Ovary (tissue), 7 donors: ENCODE measurements at regions not wholly inside any gene's neighbourhood (a gene's known extent, or its start where the extent isn't known, plus 50 kb on each side); places are given as distances from the start of the nearest gene placed in this dataset.
"Not testable (repeated sequence)": the region's sequence is repeated elsewhere in the genome, so short reads cannot be mapped to it uniquely, and the experiment has no call there.

Experiments used
- DNase-seq, 5 donors: peaks; one replicate each; pipeline ENCODE4 v3.0.0-alpha.2; 2019 to 2020
- H3K27ac ChIP-seq, 2 donors: fragments of 200-600 bp; one replicate each; pipeline versions ENCODE4 v1.5.1 to v1.8.0; 2019 to 2022
- H3K27me3 ChIP-seq: fragments of 200-600 bp; one replicate; pipeline ENCODE4 v1.8.0; 2022
- H3K36me3 ChIP-seq: fragments of 200-600 bp; sonication (generic); one replicate; pipeline ENCODE4 v1.5.1; 2019
- H3K4me1 ChIP-seq: one replicate; pipeline ENCODE4 v1.8.1; 2013; ENCODE audit warnings: mild to moderate bottlenecking, moderate library complexity; ENCODE audit not compliant: insufficient read depth
- H3K4me3 ChIP-seq: fragments of 200-600 bp; sonication (generic); one replicate; pipeline ENCODE4 v1.5.1; 2017
- H3K9me3 ChIP-seq, 2 donors: fragments of 200-600 bp in 1 of 2; sonication (generic) in 1 of 2; one replicate each; pipeline versions ENCODE4 v1.5.1 to v1.8.1; 2013 to 2019; ENCODE audit warnings: mild to moderate bottlenecking in 1 of 2, moderate library complexity in 1 of 2
- EP300 ChIP-seq: sonication (generic); formaldehyde crosslinking; IDR thresholded peaks from one replicate; pipeline ENCODE4 v1.6.1; 2017; ENCODE audit warnings: antibody characterized with exemption
- POLR2A ChIP-seq: fragments of 450-650 bp; IDR thresholded peaks from one replicate; pipeline ENCODE4 v1.6.1; 2017; ENCODE audit warnings: antibody characterized with exemption, mild to moderate bottlenecking, moderate library complexity
- WGBS, 3 donors: extraction: QIAGEN DNeasy Blood & Tissue Kit in 1 of 3; methylation state at CpG; one replicate each; pipeline versions ENCODE4 v1.1.5 to v1.1.7; 2013 to 2017; 5-methylcytosine and 5-hydroxymethylcytosine counted together
- intact Hi-C, 4 donors: fragments of 100-400 bp; cut with DNase I; formaldehyde crosslinking; loops; one replicate each; pipeline versions ENCODE4 v1.11.0 to v1.15.1; 2022 to 2023
- TF ChIP-seq, protein P1 (sequence below), 3 donors: fragments of 450-650 bp in 2 of 3; fragments of 200-600 bp in 1 of 3; IDR thresholded peaks; one replicate each; pipeline versions ENCODE4 v1.5.1 to v1.8.0; 2016 to 2022; ENCODE audit warnings: antibody characterized with exemption in 3 of 3, mild to moderate bottlenecking in 1 of 3
- donor health status: DM: no; HTN: no; CAD: no; lungs with moderate emphysema.
- donor health status: DM: no; HTN: no; CAD: no.
- donor health status: Bipolar disorder and iron deficiency.
- donor health status: DM: no; HTN: no; CAD: no.
- donor health status: DM: yes; HTN: yes; CAD: no.

DNA sequence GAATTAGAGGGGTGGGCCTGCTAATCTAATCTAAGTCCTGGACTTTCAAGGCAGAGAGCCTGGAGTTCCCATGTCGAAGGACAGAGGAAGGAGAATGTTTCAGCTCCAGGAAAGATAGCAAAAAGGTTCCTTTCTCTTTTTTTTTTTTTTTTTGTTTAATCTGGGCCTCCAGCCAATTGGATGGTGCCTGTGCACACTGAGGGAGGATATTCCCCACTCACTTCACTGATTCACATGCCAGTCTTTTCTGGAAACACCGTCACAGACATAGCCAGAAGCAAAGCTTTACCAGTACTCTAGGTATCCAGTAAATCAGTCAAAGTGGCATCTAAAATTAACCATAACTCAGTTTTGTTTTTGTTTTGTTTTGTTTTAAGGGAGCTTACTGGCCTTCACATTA is 721.1 kb downstream of the TENT5A start:
- 1 to 7% (median 3%) methylated on average over 2 of the region's 2 CpGs for WGBS, 3 donors

DNA sequence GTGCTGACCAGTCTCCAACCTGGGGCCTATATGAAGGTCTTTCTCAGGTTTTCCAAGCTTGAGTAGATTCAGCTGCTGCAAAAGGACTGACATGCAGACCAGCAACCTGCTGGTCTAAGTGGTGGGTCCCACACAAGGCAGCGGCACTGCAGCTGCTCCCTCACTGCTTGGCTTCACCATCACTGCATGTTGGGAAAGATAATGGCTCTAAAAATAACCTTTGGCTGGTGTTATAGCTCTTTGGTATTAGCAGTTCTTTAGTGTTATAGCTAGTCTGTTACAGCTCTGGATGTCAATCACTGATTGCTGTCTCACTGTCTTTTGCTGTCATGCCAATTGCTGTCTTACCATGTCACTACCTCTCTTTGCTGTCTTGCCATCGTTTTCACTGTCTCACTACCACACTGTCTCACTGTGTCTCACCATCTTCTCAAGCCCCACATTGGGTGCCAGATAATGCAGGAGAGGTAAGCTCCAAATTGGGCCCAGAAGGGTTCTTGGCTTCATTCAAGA is 726.4 kb downstream of the TENT5A start:
- intact Hi-C loops: no loop called here
- no peaks in the 10 kb centered on the region for H3K36me3 ChIP-seq
- 65 to 87% (median 86%) methylated on average over 2 of the region's 2 CpGs for WGBS, 3 donors
- no peak overlapping the region for H3K27ac ChIP-seq
- H3K27me3 ChIP-seq: no peaks in the 10 kb centered on the region
- H3K9me3 ChIP-seq: peaks cover 0 to 6% of the 10 kb centered on the region in 2 donors
- no peak for DNase-seq
- TF ChIP-seq, protein P1, sequence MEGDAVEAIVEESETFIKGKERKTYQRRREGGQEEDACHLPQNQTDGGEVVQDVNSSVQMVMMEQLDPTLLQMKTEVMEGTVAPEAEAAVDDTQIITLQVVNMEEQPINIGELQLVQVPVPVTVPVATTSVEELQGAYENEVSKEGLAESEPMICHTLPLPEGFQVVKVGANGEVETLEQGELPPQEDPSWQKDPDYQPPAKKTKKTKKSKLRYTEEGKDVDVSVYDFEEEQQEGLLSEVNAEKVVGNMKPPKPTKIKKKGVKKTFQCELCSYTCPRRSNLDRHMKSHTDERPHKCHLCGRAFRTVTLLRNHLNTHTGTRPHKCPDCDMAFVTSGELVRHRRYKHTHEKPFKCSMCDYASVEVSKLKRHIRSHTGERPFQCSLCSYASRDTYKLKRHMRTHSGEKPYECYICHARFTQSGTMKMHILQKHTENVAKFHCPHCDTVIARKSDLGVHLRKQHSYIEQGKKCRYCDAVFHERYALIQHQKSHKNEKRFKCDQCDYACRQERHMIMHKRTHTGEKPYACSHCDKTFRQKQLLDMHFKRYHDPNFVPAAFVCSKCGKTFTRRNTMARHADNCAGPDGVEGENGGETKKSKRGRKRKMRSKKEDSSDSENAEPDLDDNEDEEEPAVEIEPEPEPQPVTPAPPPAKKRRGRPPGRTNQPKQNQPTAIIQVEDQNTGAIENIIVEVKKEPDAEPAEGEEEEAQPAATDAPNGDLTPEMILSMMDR (IDR thresholded peaks at IDR 0.05): no peak
- TF ChIP-seq EP300: no peak
- no peak for TF ChIP-seq POLR2A
- no peak overlapping the region for H3K4me3 ChIP-seq
- peaks cover under 1% of the 10 kb centered on the region for H3K4me1 ChIP-seq

More for the DNA sequence above, 721.1 kb downstream of the TENT5A start:
- intact Hi-C loops: no loop called here
- no peak for DNase-seq
- no peaks in the 10 kb centered on the region for H3K36me3 ChIP-seq
- H3K4me1 ChIP-seq: peaks cover 5% of the 10 kb centered on the region
- no peaks in the 10 kb centered on the region for H3K9me3 ChIP-seq
- no peak overlapping the region for H3K27ac ChIP-seq
- no peaks in the 10 kb centered on the region for H3K27me3 ChIP-seq
- H3K4me3 ChIP-seq: no peak overlapping the region
- TF ChIP-seq EP300 (no peak), POLR2A (no peak)
- TF ChIP-seq, protein P1 (IDR thresholded peaks at IDR 0.05): no peak

DNA sequence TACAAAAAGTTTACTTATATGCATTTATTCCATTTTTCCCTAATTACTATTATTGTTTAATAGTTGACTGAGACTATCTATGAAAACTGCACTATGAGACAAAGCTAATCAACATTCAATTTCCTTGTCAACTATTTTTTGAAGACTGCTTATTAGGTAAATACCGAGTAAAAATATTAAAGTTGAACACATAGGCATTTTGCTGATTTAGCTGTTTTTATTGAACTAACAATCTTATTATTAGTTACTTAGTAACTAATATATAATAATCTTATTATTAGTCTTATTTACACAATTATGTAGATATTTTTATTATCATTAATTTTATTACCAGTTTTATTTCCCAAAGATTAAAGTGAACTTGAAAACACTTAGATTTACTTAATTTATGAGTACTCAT is 728.8 kb downstream of the TENT5A start:
- Histone ChIP-seq H3K27ac (no peak overlapping the region), H3K9me3 (peaks cover 0 to 6% of the 10 kb centered on the region in 2 donors), H3K27me3 (no peaks in the 10 kb centered on the region), H3K36me3 (no peaks in the 10 kb centered on the region), H3K4me3 (no peak overlapping the region), H3K4me1 (no peaks in the 10 kb centered on the region)
- no peak for DNase-seq
- 62 to 99% (median 95%) methylated on average over 1 of the region's 1 CpG for WGBS, 3 donors
- TF ChIP-seq, protein P1 (IDR thresholded peaks at IDR 0.05): no peak
- no peak for TF ChIP-seq EP300
- no peak for TF ChIP-seq POLR2A
- intact Hi-C loops: no loop called here

DNA sequence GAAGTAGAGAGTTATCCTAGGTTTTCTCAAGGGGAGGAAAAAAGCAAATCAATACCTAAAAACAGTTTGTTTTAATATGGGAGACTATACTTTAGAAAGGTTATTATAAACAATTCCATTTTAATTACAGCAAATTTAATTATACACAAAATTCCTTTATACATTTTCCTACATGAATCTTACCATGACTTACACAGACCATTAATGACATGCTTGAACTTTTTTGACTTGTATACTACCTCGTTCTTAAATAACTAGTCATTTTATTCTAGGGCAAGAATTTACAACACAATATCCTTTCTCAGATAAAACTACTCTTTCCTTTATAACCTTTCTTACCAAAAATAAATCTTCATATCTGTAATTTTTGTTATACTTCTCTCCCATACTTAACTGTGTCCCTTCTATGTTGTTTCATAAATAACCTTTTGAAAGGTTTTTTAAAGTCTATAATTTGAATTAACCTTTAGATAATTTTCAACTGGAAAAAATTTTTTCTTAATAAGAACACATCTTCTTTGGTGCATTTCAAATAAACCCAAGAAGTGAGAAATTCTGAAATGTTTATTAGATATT is 729.4 kb downstream of the TENT5A start:
- TF ChIP-seq, protein P1 (IDR thresholded peaks at IDR 0.05): no peak
- no peak for TF ChIP-seq POLR2A
- TF ChIP-seq EP300: no peak
- H3K4me3 ChIP-seq: no peak overlapping the region
- no peaks in the 10 kb centered on the region for H3K27me3 ChIP-seq

DNA sequence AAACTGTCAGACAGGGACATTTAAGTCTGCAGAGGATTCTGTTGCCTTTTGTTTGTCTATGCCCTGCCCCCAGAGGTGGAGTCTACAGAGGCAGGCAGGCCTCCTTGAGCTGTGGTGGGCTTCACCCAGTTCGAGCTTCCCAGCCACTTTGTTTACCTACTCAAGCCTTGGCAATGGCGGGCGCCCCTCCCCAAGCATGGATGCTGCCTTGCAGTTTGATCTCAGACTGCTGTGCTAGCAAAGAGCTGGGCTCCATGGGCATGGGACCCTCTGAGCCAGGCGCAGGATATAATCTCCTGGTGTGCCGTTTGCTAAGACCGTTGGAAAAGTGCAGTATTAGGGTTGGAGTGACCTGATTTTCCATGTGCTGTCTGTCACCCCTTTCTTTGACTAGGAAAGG is 734.9 kb downstream of the TENT5A start:
- H3K4me3 ChIP-seq, H3K27me3 ChIP-seq, H3K36me3 ChIP-seq, intact Hi-C loops, H3K27ac ChIP-seq, DNase-seq, H3K4me1 ChIP-seq, H3K9me3 ChIP-seq: not testable (repeated sequence)
- WGBS, 3 donors: 88 to 93% (median 90%) methylated on average over 6 of the region's 6 CpGs

More for the DNA sequence above, 729.4 kb downstream of the TENT5A start:
- H3K9me3 ChIP-seq: peaks cover 0 to 6% of the 10 kb centered on the region in 2 donors
- WGBS, 3 donors: 56 to 64% (median 57%) methylated on average over 1 of the region's 1 CpG
- DNase-seq: no peak
- intact Hi-C loops: no loop called here
- H3K27ac ChIP-seq: no peak overlapping the region
- H3K4me1 ChIP-seq: no peaks in the 10 kb centered on the region
- no peaks in the 10 kb centered on the region for H3K36me3 ChIP-seq
